Activated effector memory CD4-positive, alpha-beta T cell treated with Interleukin-2 at 50 U/mL for 16 hours (primary cell): ENCODE measurements at regions not wholly inside any gene's neighbourhood (a gene's known extent, or its start where the extent isn't known, plus 50 kb on each side); places are given as distances from the start of the nearest gene placed in this dataset.
"Not testable (repeated sequence)": the region's sequence is repeated elsewhere in the genome, so short reads cannot be mapped to it uniquely, and the experiment has no call there.

Experiments
- DNase-seq: peaks from one replicate; pipeline ENCODE4 v3.0.0-alpha.2; 2020

DNA sequence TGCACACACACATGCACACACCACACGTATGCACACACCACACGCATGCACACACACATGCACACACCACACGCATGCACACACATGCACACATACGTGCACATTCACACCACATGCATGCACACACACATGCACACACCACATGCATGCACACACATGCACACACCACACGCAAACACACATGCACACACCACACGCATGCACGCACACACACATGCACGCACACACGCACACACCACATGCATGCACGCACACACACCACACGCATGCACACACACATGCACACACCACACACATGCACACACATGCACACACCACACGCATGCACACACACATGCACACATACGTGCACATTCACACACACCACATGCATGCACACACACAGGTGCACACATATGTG lies 169.8 kb upstream of the SALL3 start:
- no peak for DNase-seq

DNA sequence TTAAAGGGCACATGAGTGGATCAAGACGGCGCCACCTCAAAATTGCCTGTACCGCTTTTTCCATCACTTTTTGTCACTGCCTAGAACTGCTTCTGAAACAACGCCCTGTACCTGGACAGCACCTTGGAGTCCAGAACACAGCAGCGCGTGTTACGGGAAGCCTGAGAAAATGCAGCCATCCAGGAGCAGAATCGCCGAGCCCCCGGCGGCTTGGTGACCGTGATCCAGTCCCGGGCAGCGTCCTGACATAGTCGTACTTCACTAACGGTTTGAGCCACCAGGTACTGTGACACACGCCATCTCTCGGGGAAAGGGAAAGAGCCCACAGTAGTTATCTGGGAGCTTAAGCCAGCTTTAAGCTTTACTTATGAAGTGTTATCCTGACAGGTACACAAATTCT lies 168.9 kb upstream of the SALL3 start:
- DNase-seq: no peak

DNA sequence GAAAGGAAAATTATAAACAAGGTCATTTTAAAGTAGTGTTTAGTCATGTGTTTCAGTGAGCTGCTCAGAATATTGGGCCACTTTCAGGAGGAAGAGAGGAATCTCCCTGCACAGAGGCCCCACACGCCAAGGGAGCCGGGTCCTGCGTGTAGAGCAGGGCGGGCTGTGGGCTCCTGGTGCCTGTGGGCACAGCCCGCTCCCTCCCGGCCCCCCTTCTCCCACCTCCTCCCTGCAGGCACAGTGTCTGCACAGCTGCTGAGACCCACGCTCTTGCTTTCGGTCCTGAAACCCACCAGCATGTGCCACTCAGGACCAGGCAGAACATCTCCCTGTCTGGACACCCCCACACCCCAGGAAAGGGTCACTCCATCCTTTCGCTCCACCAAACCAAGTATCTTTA lies 167.6 kb upstream of the SALL3 start:
- no peak for DNase-seq

DNA sequence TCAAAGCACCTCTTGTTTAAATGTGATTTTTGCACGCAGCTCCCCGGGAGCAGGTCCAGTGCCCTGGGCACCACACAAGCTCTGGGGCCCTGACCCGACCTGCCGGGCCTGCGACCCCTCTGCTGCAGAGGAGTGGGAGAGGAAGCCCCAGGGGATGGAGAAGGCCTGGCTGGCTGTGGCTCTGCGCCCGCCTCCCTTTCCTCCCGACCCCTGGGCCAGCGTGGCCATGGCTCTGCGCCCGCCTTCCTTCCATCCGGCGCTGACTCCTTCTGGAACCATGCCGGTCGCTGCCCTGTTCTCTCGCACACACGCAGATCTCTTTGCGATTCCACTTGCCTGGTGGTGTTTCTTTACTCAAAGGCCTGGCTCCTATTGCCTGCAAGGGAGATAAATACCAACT lies 166.5 kb upstream of the SALL3 start:
- DNase-seq: no peak

DNA sequence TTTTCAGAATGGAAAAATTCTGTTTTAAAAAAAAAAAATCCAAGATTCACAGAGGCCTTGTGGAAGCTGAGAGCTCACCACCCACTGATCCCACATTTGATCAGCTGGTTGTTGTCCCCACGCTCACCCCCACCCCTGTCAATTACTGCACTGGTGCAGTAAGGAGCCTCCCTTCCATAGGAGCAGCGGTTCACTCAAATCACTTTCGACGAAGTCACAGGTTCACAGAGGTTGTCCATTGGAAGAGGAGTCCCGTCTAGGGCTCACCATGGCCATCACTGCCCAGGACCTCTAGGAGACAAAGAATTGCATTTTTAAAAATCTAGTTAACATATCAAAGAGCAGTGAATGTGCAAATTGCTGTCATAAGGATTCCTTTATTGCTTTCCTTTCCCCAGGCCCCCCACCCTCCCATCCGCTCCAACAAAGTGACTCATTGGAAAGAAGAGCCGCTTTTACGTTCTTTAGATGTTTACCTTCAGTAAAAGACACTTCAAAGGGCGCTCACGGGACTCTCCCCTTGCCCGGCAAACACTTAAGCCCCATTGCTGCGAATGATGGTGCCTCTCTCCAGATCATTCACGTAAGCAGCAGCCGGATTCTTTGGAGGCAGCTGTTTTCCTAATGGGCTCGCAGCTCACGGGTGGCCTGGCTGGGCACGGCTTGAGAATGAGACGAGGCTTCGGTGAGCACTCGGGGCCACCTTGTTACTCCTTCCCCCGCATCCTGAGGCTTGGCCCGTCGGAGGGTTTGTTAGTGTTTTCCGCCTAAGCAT lies 165.5 kb upstream of the SALL3 start:
- no peak for DNase-seq

DNA sequence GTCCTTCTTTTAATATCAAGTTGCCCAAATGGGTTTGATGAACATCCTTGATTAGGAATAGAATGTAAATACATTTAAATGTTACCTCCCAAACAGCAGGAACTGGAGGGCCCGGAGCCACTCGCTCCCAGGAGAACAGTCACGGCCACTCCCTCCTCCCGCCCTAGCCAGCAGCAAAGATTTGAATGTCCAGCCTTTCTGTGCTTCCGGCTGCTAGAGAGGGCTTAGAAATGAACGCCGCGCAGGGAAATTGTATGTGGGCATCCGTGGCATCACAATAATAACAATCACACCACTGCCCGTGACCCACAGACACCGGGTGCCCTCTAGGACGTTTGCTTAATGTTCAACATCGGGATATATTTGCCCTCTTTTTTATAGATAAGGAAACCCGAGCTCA lies 164.9 kb upstream of the SALL3 start:
- DNase-seq: no peak

DNA sequence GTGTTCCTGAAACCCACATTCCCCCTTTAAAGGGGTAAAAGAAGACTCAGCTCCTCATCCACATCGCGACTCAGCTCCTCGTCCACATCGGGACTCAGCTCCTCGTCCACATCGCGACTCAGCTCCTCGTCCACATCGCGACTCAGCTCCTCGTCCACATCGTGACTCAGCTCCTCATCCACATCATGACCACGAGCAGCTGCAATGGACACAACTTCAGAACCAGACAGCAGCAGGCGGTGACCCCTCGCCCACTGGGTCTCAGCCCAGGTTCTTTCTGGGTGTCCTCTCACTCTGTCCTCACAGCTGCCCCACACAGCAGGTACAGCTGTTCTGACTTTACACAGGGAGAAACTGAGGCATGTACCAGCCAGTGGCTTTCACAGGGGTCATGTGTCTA lies 163.5 kb upstream of the SALL3 start:
- DNase-seq: no peak

DNA sequence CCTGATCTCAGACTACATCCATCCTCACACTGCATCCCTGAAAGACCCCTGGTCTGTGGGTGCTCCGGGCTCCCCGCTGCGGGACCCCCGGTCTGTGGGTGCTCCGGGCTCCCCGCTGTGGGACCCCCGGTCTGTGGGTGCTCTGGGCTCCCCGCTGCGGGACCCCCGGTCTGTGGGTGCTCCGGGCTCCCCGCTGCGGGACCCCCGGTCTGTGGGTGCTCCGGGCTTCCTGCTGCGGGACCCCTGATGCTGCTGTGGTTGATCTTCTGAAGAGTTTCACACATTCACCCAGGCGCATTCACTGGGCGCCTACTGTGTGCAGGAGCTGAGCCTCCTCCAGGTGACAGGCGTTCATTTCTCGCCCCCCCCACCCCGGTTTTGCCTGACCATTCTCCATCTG lies 162.7 kb upstream of the SALL3 start:
- no peak for DNase-seq

DNA sequence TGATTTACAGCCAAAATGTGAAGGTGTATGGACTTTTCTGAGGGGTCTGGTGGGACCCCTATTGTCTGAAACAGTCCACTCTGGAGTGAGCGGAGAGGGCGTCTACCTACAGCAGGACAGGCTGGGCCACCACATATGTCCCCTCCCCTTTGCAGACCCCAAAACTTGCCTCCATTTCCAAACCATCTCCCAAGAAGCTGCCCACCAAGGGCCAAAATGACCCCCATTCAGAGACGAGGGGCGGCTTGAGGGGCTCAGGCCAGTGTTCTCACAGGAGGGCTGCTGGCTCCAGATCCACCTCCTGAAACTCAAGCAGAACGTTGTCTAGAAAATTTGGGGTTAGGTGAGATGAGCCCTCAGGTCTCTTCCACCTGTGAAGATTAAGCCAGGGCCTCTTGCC lies 161.1 kb upstream of the SALL3 start:
- DNase-seq: no peak

DNA sequence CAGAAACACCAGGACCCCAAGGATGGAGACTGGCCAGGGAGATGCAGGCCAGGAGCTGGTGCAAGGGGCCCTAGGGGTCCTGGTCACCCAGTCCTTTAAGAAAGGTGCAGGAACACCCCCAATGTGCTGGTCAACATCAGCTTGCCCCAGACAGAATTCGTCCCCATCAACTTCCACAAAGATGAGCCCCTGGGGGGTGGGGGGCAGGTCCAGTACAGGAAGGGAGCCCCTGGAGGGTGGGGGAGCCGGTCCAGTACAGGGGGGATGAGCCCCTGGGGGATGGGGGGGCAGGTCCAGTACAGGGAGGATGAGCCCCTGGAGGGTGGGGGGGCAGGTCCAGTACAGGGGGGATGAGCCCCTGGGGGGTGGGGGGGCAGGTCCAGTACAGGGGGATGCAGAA lies 160.7 kb upstream of the SALL3 start:
- no peak for DNase-seq

DNA sequence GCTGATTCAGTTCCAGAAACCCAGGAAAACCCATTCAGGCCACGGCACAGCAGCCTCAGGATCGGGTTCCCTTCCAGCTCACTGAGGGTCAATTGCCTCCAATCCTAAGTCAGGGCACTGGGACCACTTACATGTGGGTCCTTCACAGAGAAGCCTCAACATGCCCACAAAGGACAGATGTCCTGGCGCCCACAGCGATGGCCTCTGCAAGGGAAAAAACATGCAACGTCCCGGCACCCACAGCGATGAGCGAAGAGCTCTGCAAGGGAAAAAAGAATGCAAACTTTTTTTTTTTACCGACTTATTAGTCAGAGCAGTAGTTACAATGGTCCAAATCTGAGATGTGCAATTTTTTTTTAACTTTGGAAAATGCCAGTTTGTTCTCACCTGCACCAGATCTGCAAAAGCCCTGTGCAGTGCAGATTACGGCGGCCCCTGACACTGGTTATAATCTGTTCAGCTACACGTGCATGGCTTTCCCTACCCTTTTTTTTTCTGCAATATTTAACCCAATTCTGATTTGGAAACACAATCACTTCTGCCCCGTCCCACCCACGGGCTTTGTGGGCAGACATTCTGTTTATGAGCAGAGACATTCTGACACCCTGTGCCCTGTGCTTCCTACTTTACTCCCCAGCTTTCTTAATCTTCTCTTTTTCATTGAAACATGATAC lies 159.3 kb upstream of the SALL3 start:
- DNase-seq: no peak

DNA sequence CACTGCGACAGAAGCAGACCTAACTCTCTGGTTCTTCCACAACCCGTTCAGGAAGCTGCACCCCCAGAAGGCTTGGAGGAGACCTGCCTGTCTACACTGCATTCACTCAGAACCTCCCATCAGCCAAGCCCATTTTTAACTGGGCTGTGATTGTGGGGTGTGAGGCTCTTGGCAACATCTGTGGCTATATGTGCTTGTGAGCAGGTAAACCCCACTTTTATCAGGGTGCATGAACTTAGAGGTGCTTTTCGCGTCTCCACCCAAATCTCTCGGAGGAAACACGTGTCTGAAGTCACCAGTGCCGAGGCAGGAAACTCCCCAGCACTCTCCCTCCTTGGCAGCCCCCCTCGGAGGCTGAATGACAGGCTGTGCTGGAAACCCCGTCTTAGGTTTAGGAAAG lies 158.2 kb upstream of the SALL3 start:
- no peak for DNase-seq

DNA sequence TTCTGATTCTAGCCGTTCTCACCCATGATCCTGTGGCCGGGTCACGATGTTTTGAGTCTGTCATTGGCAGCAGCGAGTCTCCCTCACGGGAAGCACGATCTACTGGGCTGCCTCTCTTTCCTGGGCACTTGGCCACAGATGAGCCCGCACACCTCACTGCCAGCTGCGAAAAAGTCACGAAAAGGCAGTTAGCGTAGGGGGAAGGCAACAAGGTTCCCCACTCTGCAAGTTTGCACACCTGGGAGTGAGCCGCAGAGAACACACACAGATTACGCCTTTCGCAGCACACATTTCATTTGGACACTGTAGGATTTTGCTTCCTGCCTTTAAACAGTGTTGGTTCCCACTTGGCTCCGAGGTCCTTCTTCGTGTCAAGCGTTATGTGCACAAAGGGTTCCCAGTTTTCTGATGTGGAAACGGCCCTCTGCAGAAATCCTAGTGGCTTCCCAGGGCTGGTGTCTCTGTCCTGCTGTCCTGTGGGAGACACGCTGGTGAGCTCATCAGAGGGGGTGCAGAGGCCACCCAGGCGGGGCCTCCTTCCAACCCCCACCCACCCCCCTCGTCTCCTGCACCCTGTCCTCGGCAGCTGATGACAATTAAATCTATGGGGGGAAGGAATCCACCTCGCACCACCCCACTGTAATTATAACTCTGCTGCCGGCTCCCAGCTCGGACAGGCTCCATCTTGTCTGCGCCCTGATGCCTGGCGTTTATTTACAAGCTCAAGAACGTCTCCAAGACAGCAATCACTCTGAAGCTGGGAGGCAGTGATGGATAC lies 157.3 kb upstream of the SALL3 start:
- DNase-seq: no peak

DNA sequence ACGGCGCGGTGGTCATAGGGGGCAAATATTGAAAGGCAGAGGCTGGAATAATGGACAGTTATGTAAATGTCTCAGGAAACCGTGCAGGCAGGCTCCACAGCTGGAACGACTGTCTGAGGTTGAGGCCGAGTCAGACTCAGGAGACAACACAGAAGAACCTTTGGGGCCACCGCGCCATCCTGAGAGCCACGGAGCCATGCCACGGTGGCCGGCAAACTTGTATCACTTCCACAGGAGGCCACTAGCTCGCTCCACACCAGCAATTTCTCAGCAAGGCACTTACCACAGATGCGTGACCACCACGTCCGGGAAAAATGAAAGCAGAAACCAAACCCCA lies 156.7 kb upstream of the SALL3 start:
- DNase-seq: no peak

DNA sequence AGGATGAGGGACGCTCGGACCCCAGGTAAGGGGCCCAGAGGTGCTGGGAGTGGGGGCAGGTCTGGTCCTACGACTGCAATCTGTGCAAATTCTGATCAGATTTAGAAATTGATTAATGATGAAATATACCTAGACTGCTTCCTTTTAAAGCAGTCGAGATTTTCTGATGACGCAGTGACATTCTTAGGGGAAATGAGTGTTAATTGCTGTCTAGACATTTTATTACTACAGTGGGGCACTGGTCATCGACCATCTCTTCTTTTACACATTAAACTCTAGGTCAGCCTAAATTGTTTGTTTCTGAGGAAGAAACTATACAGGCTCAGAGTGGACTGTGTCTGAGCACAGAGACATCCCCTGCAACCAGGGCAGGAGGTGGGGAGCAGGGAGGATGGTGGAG lies 154.4 kb upstream of the SALL3 start:
- no peak for DNase-seq

DNA sequence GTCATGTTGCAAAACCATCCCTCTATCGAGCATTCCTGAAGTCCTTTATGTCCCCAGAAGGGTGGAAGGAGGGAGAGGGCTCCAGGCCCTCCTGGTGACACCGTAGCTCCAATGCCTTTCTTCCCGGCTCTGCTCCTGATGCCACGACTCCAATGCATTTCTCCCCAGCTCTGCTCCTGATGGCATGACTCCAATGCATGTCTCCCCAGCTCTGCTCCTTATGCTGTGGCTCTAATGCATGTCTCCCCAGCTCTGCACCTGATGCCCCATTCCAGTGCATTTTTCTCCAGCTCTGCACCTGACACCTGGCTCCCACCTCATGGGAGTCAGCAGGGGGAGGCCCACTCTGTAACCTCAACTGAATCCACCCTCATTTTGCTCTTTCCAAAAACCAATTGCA lies 153.0 kb upstream of the SALL3 start:
- no peak for DNase-seq

DNA sequence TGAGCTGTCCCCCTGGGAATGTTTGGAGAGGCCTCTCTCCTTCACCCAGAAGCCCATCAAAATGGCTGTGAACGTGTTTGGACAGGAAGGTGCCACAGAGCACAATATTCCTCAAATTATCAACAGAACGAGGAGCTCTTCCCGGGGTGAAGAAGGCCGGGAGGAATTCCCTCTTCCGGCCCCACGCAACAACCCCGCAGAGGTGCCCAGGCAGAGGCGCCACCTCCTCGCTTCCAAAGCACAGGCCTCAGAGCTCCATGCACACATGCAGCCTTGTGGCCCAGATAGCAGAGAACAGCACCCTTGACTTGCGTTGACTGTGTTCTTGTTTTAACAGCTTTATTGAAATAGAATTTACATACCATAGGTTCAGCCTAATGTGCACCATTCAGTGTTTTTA lies 152.5 kb upstream of the SALL3 start:
- DNase-seq: no peak

DNA sequence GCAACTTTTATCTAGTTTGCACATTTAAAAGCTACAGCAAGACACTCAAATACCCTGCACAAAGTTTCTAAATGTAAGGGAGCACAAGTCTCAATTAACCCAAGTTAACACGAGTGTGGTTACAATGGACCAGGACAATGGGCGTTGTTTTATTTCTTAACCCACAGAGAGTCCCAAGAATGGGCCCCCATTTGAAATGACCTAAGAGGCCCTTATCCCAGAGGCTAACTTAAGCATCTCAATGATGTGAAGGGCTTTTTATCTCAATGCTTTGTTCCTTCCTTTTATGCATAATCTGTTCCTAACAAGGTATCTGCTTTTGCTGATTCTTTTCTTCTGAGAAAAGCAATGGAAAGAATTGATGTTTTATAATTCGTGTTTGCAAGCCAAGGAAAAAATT lies 151.5 kb upstream of the SALL3 start:
- no peak for DNase-seq

DNA sequence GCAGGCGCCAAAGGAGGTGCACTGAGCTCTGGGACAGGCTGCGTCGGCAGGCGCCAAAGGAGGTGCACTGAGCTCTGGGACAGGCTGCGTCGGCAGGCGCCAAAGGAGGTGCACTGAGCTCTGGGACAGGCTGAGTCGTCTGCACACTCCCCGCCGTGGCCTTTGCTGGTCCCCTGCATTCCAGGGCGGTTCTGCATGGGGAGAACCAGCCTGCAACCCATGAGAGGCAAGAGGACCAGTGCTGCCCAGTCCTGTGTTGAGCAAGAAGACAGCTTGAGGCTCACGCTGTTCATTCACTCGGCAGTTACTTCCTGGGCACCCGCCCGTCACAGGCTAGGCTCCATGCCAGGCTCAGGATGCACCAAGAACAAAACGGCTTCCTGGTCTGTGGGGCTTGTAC lies 150.6 kb upstream of the SALL3 start:
- not testable (repeated sequence) for DNase-seq

DNA sequence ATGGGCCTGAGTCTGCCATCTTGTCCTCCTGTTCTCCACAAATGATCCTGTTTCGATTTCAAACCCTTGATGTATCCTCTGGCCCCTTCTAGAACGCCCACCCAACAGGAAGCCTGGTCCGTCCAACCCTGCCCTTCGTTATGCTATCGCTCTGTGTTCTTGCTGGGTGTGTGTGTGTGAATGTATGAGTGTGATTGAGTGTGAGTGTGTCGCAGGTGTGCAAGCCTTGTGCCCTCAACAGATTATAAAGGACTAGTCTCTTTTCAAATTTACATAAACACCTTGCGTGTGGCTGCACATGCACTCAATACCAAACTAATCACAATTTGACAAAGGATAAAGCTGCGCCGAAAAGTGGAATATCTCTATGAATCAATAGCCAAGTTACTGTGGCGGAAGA lies 149.5 kb upstream of the SALL3 start:
- no peak for DNase-seq

DNA sequence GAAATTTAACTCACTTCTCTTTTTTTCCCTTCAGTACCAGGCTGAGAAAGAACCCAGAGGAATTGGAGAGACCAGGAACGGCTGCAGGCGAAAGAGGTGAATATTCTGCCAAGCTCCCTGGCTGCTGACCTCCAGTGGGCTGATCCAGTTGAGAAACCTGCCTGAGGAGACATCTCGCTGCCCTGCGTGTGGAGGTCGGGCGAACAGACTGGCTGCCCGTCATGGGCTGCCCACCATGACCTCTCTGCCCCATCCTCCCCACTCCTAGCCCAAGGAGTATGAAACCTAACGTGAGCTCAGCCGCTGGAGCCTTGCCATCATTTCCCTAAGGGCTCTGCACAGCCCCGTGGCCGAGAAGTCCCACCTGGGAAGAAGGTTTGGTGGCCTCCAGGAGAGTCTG lies 148.8 kb upstream of the SALL3 start:
- DNase-seq: no peak

DNA sequence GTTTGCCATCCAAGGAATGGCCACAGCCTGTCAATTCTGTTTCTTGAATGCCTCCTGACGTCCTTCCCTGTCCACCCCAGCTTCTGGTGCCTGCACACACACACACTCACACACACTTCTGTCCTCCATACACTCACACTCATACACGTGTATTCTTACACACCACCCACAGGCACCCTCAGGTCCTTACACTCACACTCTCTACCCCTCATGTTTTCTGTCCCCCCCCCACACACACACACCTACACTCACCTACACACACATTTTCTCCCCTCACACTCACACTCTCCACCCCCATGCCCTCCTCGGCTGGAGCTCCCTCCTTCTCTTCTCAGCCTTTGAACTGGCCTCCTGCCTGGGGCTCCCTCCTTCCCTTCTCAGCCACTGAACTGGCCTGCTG lies 148.0 kb upstream of the SALL3 start:
- no peak for DNase-seq

DNA sequence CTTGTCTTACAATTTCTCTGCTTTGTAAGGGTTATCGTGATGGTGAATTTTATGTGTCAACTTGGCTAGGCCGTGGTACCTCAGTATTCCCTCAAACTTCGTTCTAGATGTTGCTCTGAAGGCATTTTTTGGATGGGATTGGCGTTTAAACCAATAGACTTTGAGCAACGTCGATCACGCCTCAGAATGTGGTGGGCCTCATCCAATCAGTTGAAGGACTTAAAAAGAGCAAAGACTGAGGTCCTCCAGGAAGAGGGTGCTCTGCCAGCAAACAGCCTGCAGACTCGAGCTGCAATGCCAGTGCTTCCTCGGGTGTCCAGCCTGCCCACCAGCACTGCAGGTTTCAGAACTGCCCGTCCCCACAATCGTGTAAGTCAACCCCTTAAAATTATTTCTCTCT lies 145.8 kb upstream of the SALL3 start:
- DNase-seq: no peak

DNA sequence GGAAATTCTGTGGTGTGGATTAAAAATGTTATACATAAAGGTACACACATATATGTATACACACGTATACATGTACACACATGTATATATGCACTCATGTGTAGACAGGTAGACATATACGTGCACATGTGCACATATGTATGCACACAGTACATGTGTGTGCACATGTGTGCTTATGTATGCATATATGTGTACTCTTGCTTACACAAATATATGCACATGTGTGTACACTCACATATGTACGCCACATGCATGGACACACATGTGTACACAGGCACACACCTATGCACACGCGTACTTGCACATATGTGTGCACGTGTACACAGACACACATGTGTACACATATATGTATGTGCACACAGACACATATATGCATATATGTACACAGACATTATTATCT lies 142.8 kb upstream of the SALL3 start:
- no peak for DNase-seq
